Skeletal muscle tissue (tissue), 3 donors: ENCODE measurements at regions not wholly inside any gene's neighbourhood (a gene's known extent, or its start where the extent isn't known, plus 50 kb on each side); places are given as distances from the start of the nearest gene placed in this dataset.
"Not testable (repeated sequence)": the region's sequence is repeated elsewhere in the genome, so short reads cannot be mapped to it uniquely, and the experiment has no call there.

Experiments used
- H3K27ac ChIP-seq: one replicate; pipeline ENCODE4 v1.7.0; 2013; ENCODE audit warnings: mild to moderate bottlenecking, low read depth, low read length, inconsistent platforms
- H3K27me3 ChIP-seq, 3 donors: one replicate each; pipeline ENCODE4 v1.7.0; 2013; ENCODE audit warnings: low read length in 3 of 3; ENCODE audit not compliant: control insufficient read depth in 3 of 3, insufficient read depth in 3 of 3
- H3K36me3 ChIP-seq, 3 donors: one replicate each; pipeline ENCODE4 v1.7.0; 2013; ENCODE audit warnings: low read length in 3 of 3; ENCODE audit not compliant: control insufficient read depth in 3 of 3, insufficient read depth in 3 of 3
- H3K4me1 ChIP-seq, 3 donors: one replicate each; pipeline ENCODE4 v1.7.0; 2013; ENCODE audit warnings: low read length in 3 of 3, mild to moderate bottlenecking in 3 of 3; ENCODE audit not compliant: control insufficient read depth in 3 of 3, insufficient read depth in 3 of 3
- H3K4me3 ChIP-seq, 3 donors: one replicate each; pipeline ENCODE4 v1.7.0; 2013; ENCODE audit warnings: low read length in 3 of 3
- H3K9ac ChIP-seq, 3 donors: one replicate each; pipeline ENCODE4 v1.7.0; 2013; ENCODE audit warnings: low read length in 3 of 3, mild to moderate bottlenecking in 3 of 3, moderate library complexity in 2 of 3, low read depth in 1 of 3
- H3K9me3 ChIP-seq, 3 donors: one replicate each; pipeline ENCODE4 v1.7.0; 2013; ENCODE audit warnings: low read length in 3 of 3; ENCODE audit not compliant: control insufficient read depth in 3 of 3
- donor health status: Osteomylitis.

DNA sequence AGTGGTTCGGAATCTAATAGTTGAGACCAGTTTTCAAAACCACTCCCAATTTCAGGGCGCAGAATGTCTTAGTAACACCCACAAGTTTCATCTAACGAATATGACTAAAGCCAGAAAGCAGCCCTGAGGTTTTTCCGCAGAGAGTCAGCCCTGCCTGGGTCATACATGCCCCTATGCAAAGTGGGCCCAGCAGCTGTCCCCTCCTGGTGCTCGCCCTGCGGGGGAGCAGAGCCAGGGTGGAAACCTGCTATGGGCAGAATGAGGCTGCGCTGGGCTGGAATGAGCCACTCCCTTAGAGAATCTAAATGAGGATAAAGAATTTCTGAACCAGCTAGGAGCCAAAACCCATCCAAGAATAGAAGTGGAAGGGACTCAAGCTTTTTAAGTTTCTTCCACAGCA is 69.4 kb upstream of the KIF2A start:
- not testable (repeated sequence) for H3K4me1 ChIP-seq, H3K4me3 ChIP-seq, H3K9ac ChIP-seq, H3K9me3 ChIP-seq, H3K27ac ChIP-seq, H3K27me3 ChIP-seq, H3K36me3 ChIP-seq

DNA sequence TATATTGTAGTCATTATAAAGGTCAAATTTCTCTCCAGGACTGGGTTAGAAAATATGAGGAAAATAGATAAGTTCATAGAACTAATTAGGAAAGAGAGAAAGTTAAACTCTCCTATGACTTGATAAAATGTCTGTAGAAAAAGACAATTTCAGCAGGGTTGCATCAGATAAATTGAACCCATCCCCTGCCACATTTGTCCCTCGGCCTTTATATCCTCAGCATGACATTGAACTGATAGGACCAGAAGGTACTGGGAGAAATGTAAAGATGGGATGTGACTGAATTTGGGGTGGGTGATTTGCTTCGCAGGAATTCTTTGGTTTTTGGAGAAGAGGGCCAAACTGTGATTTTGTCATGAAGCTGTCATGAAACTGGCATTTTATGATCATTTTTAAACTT is 68.1 kb upstream of the KIF2A start:
- H3K4me1 ChIP-seq, H3K36me3 ChIP-seq, H3K9ac ChIP-seq, H3K4me3 ChIP-seq, H3K9me3 ChIP-seq, H3K27ac ChIP-seq, H3K27me3 ChIP-seq: not testable (repeated sequence)

GRCh38 chr5:62238584-62238983 is 67.4 kb upstream of the KIF2A start:
- H3K27ac ChIP-seq, H3K4me3 ChIP-seq, H3K9me3 ChIP-seq, H3K27me3 ChIP-seq, H3K36me3 ChIP-seq, H3K9ac ChIP-seq, H3K4me1 ChIP-seq: not testable (repeated sequence)

DNA sequence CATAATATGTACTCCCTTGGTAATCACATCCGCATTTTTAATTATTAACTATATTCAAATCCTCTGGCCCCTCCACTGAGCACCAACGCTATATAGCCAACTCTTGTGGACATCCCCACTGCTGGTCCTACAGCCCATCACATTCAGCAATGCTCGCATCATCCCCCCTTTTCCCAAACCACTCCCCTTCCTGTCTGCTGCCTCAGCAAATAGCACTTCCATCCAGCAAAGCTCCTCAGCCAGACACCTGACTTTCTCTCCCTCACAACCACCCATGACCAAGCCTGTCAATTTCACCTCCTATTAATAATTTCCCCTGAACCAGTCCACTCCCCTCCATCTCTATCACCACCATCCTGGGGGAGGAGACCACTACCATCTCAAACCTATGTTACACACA is 65.5 kb upstream of the KIF2A start:
- H3K27me3 ChIP-seq, H3K36me3 ChIP-seq, H3K4me1 ChIP-seq, H3K27ac ChIP-seq, H3K4me3 ChIP-seq, H3K9me3 ChIP-seq, H3K9ac ChIP-seq: not testable (repeated sequence)

GRCh38 chr5:62242000-62242399 is 64.0 kb upstream of the KIF2A start:
- not testable (repeated sequence) for H3K27me3 ChIP-seq, H3K9ac ChIP-seq, H3K9me3 ChIP-seq, H3K36me3 ChIP-seq, H3K4me3 ChIP-seq, H3K27ac ChIP-seq, H3K4me1 ChIP-seq

DNA sequence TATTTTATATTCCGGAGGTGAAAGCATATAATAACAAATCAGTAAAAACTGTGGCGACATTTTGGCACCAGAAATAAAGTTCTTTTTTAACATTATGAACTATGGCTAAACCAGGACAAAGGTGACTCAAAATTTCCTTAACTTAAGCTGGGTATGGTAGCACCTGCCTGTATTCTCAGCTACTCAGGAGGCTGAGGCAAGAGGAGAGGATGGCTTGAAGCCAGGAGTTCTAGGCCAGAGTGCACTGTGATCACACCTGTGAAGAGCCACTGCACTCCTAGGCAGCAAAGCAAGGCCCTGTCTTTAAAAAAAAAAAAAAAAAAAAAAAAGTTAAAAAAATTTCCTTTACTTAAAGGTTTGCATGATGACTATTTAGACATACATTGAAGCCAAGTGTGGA is 63.0 kb upstream of the KIF2A start:
- H3K9me3 ChIP-seq, H3K4me1 ChIP-seq, H3K9ac ChIP-seq, H3K27me3 ChIP-seq, H3K4me3 ChIP-seq, H3K36me3 ChIP-seq, H3K27ac ChIP-seq: not testable (repeated sequence)

GRCh38 chr5:62248192-62248591 is 57.8 kb upstream of the KIF2A start:
- not testable (repeated sequence) for H3K9me3 ChIP-seq, H3K36me3 ChIP-seq, H3K4me3 ChIP-seq, H3K27me3 ChIP-seq, H3K27ac ChIP-seq, H3K9ac ChIP-seq, H3K4me1 ChIP-seq

GRCh38 chr5:62250085-62250484 is 55.9 kb upstream of the KIF2A start:
- not testable (repeated sequence) for H3K9me3 ChIP-seq, H3K9ac ChIP-seq, H3K27me3 ChIP-seq, H3K4me1 ChIP-seq, H3K27ac ChIP-seq, H3K4me3 ChIP-seq, H3K36me3 ChIP-seq

DNA sequence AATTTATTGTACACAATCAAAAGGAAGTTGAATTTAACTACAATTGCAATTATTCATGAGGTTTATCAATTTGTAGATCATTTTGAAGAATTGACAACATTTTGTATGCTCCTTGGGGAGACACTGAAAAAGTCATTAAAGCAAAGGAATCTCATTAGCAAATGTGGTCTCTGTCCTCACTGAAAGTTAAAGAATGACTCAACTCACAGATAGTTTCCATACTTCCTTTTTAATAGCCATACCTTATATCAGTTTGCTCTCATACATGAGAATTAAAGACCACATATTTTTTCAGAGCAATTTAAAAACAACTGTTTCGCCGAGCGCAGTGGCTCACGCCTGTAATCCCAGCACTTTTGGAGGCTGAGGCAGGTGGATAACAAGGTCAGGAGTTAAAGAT is 55.1 kb upstream of the KIF2A start:
- H3K9me3 ChIP-seq, H3K27ac ChIP-seq, H3K4me1 ChIP-seq, H3K36me3 ChIP-seq, H3K27me3 ChIP-seq, H3K4me3 ChIP-seq, H3K9ac ChIP-seq: not testable (repeated sequence)

DNA sequence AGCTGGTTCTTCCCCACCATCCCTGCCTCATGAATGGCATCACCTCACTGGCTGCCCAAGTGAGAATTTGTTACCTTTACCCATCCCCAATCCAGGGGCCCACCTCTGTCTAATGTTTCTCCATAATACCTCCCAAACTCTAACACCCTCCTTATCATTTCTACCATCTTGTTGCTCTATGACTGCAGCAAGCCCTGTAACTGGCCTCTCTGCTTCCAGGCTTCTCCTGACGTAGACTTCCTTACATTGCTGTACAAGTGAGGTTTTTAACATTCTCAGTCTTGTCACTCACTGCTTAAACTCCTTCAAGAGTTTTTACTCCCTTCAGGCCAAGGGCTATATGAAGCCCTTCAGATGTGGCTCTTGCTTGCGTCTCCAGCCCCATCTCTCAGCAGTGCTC is 53.5 kb upstream of the KIF2A start:
- not testable (repeated sequence) for H3K4me3 ChIP-seq, H3K4me1 ChIP-seq, H3K27me3 ChIP-seq, H3K27ac ChIP-seq, H3K9ac ChIP-seq, H3K9me3 ChIP-seq, H3K36me3 ChIP-seq

DNA sequence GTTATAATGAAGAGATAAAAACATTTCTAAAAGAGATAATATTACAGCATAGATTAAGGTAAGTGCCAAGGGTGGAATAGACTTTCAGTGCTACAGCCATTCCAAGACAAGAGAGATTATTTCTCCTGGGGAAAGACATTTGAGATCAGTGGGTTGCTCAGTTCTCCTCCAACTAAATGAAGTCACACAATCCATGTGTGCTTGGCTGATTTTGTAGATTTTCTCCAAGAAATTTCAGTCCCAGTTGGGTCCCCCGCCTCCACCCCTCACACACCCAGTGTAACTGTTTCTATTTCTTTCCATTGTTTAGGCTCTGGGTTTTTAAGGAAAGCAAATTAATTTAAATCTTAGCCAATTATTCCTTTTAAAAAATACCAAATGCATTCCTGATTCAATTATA is 50.5 kb upstream of the KIF2A start:
- H3K27me3 ChIP-seq, H3K9me3 ChIP-seq, H3K9ac ChIP-seq: not testable (repeated sequence)

More for the DNA sequence above, 50.5 kb upstream of the KIF2A start:
- not testable (repeated sequence) for H3K4me1 ChIP-seq, H3K27ac ChIP-seq, H3K4me3 ChIP-seq, H3K36me3 ChIP-seq
